ENCODE measurements at regions not wholly inside any gene's neighbourhood (a gene's known extent, or its start where the extent isn't known, plus 50 kb on each side); places are given as distances from the start of the nearest gene placed in this dataset.

DNA sequence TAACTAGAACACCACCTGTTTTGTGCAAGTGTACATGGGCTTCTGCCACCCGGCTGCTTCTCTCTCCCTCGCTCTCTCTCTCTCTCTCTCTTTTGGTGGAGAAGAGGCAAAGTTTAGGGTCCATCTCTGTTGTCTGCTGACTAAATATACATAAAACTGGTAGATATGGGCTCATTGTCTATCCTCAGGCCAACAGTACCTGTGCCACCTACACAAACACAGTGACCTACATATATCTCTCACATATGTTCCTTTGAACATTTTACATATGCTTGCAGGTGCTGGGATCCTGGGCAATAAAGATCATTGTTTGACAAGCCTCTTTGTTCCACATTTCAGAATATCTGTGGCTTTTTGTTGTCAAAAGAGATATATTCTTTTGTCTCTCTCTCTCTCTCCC, 256.3 kb upstream of the KCNH8 start:
- DNase-seq (ENCODE audit: low read depth): no peak
- no peak overlapping the region for H3K4me3 ChIP-seq (ENCODE audit: low read length)
- TF ChIP-seq, protein P1, sequence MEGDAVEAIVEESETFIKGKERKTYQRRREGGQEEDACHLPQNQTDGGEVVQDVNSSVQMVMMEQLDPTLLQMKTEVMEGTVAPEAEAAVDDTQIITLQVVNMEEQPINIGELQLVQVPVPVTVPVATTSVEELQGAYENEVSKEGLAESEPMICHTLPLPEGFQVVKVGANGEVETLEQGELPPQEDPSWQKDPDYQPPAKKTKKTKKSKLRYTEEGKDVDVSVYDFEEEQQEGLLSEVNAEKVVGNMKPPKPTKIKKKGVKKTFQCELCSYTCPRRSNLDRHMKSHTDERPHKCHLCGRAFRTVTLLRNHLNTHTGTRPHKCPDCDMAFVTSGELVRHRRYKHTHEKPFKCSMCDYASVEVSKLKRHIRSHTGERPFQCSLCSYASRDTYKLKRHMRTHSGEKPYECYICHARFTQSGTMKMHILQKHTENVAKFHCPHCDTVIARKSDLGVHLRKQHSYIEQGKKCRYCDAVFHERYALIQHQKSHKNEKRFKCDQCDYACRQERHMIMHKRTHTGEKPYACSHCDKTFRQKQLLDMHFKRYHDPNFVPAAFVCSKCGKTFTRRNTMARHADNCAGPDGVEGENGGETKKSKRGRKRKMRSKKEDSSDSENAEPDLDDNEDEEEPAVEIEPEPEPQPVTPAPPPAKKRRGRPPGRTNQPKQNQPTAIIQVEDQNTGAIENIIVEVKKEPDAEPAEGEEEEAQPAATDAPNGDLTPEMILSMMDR (IDR thresholded peaks at IDR 0.05; ENCODE audit: insufficient read depth, low read depth, low read length, missing control alignments): no peak

DNA sequence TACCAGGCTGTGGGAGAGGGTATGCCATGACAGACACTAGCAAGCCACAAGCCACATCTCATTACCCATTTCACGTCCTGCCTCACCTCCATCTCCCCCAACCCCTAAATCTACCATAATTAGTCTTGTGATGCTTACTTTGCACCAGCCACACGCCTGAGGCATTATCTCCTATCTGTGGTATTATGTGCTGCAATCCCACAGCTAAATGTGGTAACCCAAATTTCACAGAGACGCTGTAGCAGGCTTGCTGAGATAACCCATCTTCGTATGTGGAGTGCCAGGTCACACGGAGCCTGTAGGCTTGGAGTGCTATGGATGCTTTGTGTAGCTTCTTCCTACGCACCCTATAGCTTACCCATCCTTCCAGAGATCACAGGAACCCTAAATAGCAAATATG, 256.7 kb upstream of the KCNH8 start:
- TF ChIP-seq, protein P1 (IDR thresholded peaks at IDR 0.05; ENCODE audit: insufficient read depth, low read depth, low read length, missing control alignments): no peak
- no peak for DNase-seq (ENCODE audit: low read depth)

DNA sequence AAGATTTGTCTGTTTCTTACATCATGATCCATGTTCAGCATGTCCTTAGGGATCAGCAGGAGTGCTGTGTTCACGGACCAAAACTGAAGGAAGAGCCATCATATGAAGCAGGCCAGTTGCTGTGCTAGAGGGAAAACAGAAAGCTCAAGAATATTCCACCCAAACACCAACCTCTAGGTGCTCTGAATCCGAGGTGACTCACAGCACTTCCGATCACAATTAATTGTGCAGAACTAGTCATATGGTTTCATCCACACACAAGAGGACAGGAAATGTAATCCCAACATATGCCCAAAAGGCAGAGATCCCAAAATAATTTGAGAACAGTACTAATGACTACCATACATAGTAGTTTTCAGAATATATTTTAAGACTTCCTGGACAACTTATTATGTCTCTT, 257.9 kb upstream of the KCNH8 start:
- no peak for DNase-seq (ENCODE audit: low read depth)
- TF ChIP-seq, protein P1 (IDR thresholded peaks at IDR 0.05; ENCODE audit: insufficient read depth, low read depth, low read length, missing control alignments): no peak

More for the DNA sequence above, 256.7 kb upstream of the KCNH8 start:
- H3K4me3 ChIP-seq (ENCODE audit: low read length): no peak overlapping the region

DNA sequence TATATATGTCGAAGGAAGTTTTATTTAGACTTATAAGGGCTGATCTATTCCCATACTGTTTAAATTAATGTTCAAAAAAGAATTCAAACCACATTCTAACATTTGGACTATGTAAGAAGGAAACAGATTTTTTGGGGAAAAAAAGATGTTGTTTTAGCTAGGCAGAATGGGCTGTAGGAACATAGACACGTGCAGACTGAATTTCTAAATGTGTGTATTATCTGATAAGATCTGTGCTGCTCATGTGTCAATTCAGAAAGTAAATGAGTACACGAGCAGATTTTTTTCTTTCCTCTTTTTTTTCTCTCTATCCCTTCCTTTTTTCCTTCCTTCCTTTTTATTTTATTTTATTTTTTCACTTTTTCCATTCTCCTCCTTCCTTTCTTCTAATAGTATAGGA, 259.5 kb upstream of the KCNH8 start:
- TF ChIP-seq, protein P1 (IDR thresholded peaks at IDR 0.05; ENCODE audit: insufficient read depth, low read depth, low read length, missing control alignments): no peak
- no peak for DNase-seq (ENCODE audit: low read depth)
- H3K4me3 ChIP-seq (ENCODE audit: low read length): no peak overlapping the region

More for the DNA sequence above, 257.9 kb upstream of the KCNH8 start:
- no peak overlapping the region for H3K4me3 ChIP-seq (ENCODE audit: low read length)

DNA sequence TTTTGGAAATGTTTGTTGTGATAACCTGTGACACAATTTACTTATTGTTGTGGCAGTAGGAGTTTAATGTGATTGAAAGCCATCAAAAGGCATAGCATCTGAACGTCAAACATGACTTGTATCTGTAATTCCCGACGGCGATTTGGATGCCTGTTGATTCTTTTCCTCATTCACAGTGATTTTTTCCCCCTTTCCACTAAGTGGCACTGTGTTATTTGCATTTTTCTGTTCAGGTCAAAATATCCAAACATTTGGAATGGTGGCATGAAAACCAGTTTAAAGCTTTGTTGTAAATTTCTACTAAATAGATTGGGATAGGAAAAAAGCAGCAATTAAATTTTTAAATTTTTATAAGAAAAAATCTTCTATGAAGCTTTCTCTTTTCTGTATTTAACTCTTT, 259.9 kb upstream of the KCNH8 start:
- no peak overlapping the region for H3K4me3 ChIP-seq (ENCODE audit: low read length)
- DNase-seq (ENCODE audit: low read depth): no peak
- TF ChIP-seq, protein P1 (IDR thresholded peaks at IDR 0.05; ENCODE audit: insufficient read depth, low read depth, low read length, missing control alignments): no peak

DNA sequence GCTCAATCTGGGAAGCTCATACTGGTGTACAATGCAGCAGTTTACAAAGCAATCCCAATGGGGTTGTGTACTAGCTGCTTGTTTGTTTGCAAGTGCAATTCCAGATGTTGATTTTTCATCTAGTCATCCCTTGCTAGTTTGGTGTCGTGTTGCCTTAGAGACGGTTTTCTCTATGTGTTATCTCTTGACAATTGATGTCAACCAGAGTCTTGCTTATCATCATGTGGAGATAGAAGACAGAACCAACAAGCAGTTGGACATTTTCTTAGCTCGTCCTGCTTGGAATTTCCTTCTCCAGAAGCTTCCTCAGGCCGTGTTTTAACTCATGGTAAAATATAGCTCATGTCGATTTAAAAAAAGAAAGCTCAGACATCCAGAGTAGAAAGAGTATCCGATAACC, 262.0 kb upstream of the KCNH8 start:
- no peak overlapping the region for H3K4me3 ChIP-seq (ENCODE audit: low read length)
- no peak for DNase-seq (ENCODE audit: low read depth)
- TF ChIP-seq, protein P1 (IDR thresholded peaks at IDR 0.05; ENCODE audit: insufficient read depth, low read depth, low read length, missing control alignments): no peak

DNA sequence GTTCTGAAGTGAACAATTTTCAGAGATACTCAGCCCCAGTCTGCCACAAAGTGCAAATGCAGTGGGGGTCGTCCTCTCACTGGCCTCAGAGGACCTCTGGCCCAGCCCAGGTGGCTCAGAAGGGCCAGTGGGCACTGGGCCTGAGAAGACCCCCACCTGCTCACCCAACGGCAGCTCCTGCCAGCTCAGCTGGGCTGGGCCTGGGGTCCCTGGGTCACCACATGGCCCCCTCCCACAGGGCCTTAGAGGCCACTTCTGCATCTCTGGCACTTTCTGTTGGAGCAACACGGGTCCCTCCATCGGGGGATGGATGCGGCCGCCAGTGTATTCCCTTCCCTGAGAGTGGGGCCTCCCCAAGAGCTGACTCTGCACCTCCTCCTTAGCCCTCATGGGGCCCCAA, 262.7 kb upstream of the KCNH8 start:
- TF ChIP-seq, protein P1 (IDR thresholded peaks at IDR 0.05; ENCODE audit: insufficient read depth, low read depth, low read length, missing control alignments): no peak
- no peak for DNase-seq (ENCODE audit: low read depth)
- H3K4me3 ChIP-seq (ENCODE audit: low read length): no peak overlapping the region

All from epithelial cell of esophagus (primary cell).